AG04450 (cell line): ENCODE measurements at regions not wholly inside any gene's neighbourhood (a gene's known extent, or its start where the extent isn't known, plus 50 kb on each side); places are given as distances from the start of the nearest gene placed in this dataset.

ENCODE experiments used
- CTCF ChIA-PET: fragments of 300-600, 350-600 bp; formaldehyde crosslinking; extraction: SDS; loops from one replicate; lab custom pipeline; 2022; ENCODE audit warnings: antibody characterized with exemption, inconsistent platforms; lab: Charles Lee
- POLR2A ChIA-PET: fragments of 350-600 bp; formaldehyde crosslinking; extraction: SDS; loops from one replicate; lab custom pipeline; 2021; ENCODE audit warnings: antibody characterized with exemption, inconsistent platforms; lab: Yijun Ruan, JAX
- DNase-seq: peaks from one replicate; pipeline ENCODE4 v3.0.0-alpha.2; 2011; ENCODE audit warnings: low read depth, low spot score
- H3K27ac ChIP-seq: one replicate; pipeline ENCODE4 v1.5.1; 2012; ENCODE audit warnings: low read depth, low read length, control low read depth
- H3K27me3 ChIP-seq: one replicate; pipeline ENCODE4 v1.6.0; 2012; ENCODE audit warnings: low read length; ENCODE audit not compliant: control insufficient read depth, insufficient read depth
- H3K4me3 ChIP-seq: 2 replicates; pipeline ENCODE4 v1.5.1; 2011; ENCODE audit warnings: mild to moderate bottlenecking, low read depth, low read length, control low read depth
- H3K9me3 ChIP-seq: 2 replicates; pipeline ENCODE4 v1.5.1; 2012; ENCODE audit warnings: low read length; ENCODE audit not compliant: control insufficient read depth, insufficient read depth
- TF ChIP-seq, protein P1 (sequence below): IDR thresholded peaks from 2 replicates; pipeline ENCODE4 v1.5.1; 2011; ENCODE audit warnings: low read depth, low read length, control low read depth, inconsistent platforms

DNA sequence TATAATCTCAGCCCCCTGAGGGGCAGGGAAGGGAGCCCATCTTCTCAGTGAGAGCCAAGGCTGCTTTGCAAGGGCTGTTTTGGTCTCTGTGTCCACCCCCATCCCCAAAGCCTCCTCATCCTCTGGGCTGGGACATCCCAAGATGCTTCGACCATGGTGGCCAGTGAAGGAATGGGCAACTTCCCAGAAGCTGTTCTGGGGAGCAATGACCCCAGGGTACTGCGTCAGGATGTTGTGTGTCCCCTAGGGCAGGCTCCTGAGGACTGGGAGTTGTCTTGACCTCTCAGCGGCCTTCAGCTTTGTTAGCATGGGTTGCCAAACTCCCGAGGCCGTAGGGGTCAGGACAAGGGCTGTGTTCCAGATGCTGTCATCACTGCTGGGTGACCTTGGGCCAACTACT, 238.4 kb upstream of the POU3F1 start:
- no peaks in the 10 kb centered on the region for H3K9me3 ChIP-seq
- ChIA-PET POLR2A (no interaction called here), CTCF (no interaction called here)
- TF ChIP-seq, protein P1, sequence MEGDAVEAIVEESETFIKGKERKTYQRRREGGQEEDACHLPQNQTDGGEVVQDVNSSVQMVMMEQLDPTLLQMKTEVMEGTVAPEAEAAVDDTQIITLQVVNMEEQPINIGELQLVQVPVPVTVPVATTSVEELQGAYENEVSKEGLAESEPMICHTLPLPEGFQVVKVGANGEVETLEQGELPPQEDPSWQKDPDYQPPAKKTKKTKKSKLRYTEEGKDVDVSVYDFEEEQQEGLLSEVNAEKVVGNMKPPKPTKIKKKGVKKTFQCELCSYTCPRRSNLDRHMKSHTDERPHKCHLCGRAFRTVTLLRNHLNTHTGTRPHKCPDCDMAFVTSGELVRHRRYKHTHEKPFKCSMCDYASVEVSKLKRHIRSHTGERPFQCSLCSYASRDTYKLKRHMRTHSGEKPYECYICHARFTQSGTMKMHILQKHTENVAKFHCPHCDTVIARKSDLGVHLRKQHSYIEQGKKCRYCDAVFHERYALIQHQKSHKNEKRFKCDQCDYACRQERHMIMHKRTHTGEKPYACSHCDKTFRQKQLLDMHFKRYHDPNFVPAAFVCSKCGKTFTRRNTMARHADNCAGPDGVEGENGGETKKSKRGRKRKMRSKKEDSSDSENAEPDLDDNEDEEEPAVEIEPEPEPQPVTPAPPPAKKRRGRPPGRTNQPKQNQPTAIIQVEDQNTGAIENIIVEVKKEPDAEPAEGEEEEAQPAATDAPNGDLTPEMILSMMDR = no peak
- DNase-seq = no peak
- H3K27ac ChIP-seq = no peak overlapping the region
- H3K4me3 ChIP-seq = no peak overlapping the region
- H3K27me3 ChIP-seq = no peaks in the 10 kb centered on the region

DNA sequence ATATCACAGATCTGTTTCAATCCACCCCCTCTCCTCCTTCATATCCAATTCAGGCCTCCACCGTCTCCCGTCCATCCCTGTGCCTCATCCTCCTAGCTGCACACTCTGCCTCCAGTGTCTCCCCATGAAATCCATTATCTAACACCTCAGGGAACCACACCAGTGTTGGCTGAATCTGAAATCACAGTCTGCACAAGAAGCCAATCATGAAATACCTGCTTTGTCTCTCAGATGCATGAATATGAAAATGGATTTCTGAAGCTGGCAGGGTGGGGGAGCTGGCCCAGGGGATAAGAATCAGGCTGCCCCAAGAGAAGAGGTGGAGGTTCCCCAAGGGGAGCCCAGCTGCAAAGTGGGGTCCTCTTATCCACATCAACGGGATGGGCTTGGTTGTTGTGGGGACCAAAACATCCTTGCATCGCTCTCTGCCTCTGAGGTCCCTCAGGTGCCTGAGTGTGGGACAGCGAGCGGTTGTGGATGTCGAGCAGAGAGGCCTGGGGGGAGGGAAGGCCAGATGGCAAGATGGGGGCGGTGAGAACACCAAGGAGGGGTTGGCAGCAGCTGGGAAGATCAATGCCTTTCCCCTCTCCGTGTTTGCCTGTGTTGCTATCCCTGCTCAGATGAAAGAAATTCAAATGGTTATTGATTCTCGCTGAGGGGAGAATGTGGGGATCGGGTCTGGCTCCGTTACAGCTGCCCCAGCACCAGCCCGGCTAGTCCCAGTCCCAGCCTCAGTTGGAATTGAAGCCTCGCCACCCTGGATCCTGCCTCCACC, 237.3 kb upstream of the POU3F1 start:
- no peak for DNase-seq
- H3K4me3 ChIP-seq = no peak overlapping the region
- H3K27me3 ChIP-seq = no peaks in the 10 kb centered on the region
- TF ChIP-seq, protein P1 = no peak
- ChIA-PET POLR2A (no interaction called here), CTCF (no interaction called here)
- H3K27ac ChIP-seq = no peak overlapping the region
- no peaks in the 10 kb centered on the region for H3K9me3 ChIP-seq

DNA sequence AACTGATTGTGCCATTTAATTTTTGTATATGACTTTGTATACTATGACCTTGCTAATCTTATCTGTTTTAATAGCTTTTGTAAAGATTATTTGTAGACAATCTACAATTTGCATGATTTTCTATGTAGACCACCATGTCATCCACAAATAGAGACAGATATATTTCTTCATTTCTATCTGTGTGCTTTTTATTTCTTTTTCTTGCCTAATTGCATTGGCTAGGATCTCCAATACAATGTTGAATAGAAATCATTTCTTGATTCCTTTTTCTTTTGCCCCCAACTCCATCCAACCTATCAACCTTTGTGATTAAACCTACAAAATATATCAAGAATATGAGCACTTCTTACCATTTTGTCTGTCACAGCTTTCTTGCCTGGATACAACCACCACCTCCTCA, 232.6 kb upstream of the POU3F1 start:
- TF ChIP-seq, protein P1 = no peak
- Histone ChIP-seq H3K9me3 (no peaks in the 10 kb centered on the region), H3K27ac (no peak overlapping the region), H3K27me3 (no peaks in the 10 kb centered on the region), H3K4me3 (no peak overlapping the region)
- POLR2A ChIA-PET = no interaction called here
- DNase-seq = no peak
- CTCF ChIA-PET = no interaction called here

DNA sequence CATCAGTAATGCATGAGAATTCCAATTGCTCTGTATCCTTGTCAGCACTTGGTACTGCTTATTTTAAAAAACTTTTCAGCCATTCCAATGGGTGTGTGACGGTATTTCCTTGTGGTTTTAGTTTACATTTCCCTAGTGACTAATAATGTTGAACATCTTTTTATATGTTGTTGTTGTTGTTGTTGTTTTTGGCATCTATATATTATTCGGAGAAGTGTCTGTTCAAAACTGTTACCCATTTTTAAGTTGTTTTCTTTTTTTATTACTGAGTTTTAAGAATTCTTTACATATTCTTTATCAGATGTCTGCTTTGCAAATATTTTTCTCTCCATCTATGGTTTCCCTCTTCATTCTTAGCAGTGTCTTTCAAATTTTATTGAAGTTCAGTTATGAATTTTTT, 231.1 kb upstream of the POU3F1 start:
- CTCF ChIA-PET = no interaction called here
- Histone ChIP-seq H3K4me3 (no peak overlapping the region), H3K27me3 (peaks cover 5% of the 10 kb centered on the region), H3K27ac (no peak overlapping the region), H3K9me3 (no peaks in the 10 kb centered on the region)
- no peak for DNase-seq
- POLR2A ChIA-PET = no interaction called here
- TF ChIP-seq, protein P1 = no peak

DNA sequence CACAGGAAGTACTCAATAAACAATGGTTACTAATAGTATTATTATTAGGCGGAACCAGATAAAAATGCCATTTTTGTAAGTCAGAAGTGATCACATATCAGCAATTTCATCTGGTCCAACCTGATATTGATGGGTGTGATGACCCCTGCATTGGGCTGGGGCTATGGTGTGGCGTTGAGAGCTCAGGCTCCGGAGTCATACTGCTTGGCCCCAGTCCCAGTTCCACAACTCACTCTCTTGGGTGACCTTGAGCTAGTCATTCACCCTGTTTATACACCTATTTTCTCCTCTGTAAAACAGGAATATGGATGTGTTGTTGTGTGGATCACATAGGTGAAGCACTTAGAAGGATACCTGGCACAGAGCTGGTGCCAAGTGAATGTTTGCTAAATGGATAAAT, 229.4 kb upstream of the POU3F1 start:
- Histone ChIP-seq H3K4me3 (no peak overlapping the region), H3K27me3 (peaks cover 5% of the 10 kb centered on the region), H3K9me3 (no peaks in the 10 kb centered on the region), H3K27ac (no peak overlapping the region)
- TF ChIP-seq, protein P1 = no peak
- POLR2A ChIA-PET = no interaction called here
- DNase-seq = no peak
- CTCF ChIA-PET = interaction anchor here (0.5 kb wide), 1 partner anchor 561 kb away, joined by 4 read pairs; no protein-coding TSS in a partner anchor
